Endothelial cell of umbilical vein (primary cell): ENCODE measurements at regions not wholly inside any gene's neighbourhood (a gene's known extent, or its start where the extent isn't known, plus 50 kb on each side); places are given as distances from the start of the nearest gene placed in this dataset.

Experiments used
- CTCF ChIP-seq, 2 donors: IDR thresholded peaks; 1 replicate in 1 of 2; 2 replicates in 1 of 2; pipeline ENCODE4 v1.5.1; 2011; ENCODE audit warnings: low read length in 2 of 2, mild to moderate bottlenecking in 2 of 2, moderate library complexity in 2 of 2, control low read depth in 1 of 2, inconsistent platforms in 1 of 2, low read depth in 1 of 2; ENCODE audit not compliant: insufficient read depth in 1 of 2; ENCODE audit errors: extremely low read depth in 1 of 2
- POLR2A ChIP-seq: IDR thresholded peaks from 2 replicates; pipeline ENCODE4 v1.6.1; 2012; ENCODE audit warnings: low read depth, mild to moderate bottlenecking, control low read depth, low read length

DNA sequence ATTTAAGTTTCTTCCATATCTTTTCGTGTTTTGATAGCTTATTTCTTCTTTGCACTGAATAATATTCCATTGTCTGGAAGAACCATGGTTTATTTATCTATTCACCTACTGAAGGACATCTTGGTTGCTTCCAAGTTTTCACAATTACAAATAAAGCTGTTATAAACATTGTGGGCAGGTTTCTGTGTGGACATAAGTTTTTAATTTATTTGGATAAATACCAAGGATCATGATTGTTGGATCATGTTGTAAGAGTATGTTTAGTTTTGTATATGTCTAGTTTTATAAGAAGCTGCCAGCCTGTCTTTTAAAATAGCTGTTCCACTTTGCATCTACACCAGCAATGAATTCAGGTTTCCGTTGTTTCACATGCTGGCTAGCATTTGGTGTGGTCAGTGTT, 339.4 kb downstream of the CDH11 start:
- TF ChIP-seq CTCF (IDR thresholded peaks at IDR 0.05; ENCODE audit: extremely low read depth in 1 of 2, insufficient read depth in 1 of 2, low read depth in 1 of 2, low read length in 2 of 2) (no peak), POLR2A (no peak)
